ENCODE measurements at regions not wholly inside any gene's neighbourhood (a gene's known extent, or its start where the extent isn't known, plus 50 kb on each side); places are given as distances from the start of the nearest gene placed in this dataset.

DNA sequence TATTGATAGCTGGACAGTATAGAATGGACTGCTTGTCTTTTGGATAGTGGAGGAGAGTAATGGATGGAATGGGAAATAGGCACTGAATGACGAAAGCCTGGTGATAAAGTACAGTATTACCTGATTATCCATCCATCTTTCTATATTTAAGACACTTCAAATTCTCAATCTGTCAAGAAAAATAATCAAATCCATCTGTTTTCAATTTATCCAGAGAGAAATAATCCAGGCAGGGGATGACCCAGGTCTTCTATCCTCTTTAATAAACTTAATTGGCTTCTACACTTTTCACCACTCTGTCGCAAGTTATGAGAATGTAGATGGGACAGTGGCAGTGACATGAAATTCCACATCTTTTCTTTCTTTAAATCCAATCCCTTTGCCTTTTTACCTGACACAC, 420.3 kb upstream of the PDZRN3 start:
- no peaks in the 10 kb centered on the region for H3K4me1 ChIP-seq (ENCODE audit: control insufficient read depth, extremely low read depth, insufficient read depth, low read length)
- no peak overlapping the region for H2AFZ ChIP-seq (ENCODE audit: control insufficient read depth, low read length)
- H3K9me3 ChIP-seq (ENCODE audit: control insufficient read depth, low read depth, low read length): no peaks in the 10 kb centered on the region
- no peak for DNase-seq (ENCODE audit: low read depth, low spot score)
- no peak for FAIRE-seq
- H4K20me1 ChIP-seq (ENCODE audit: control insufficient read depth, extremely low read depth, insufficient read depth, low read length): no peaks in the 10 kb centered on the region
- no peak overlapping the region for H3K9ac ChIP-seq (ENCODE audit: control insufficient read depth, extremely low read depth, insufficient read depth, low read length)
- no peaks in the 10 kb centered on the region for H3K36me3 ChIP-seq (ENCODE audit: control insufficient read depth in 2 of 2, extremely low read depth in 1 of 2, insufficient read depth in 2 of 2, low read length in 2 of 2)
- no peaks in the 10 kb centered on the region for H3K79me2 ChIP-seq (ENCODE audit: control insufficient read depth, insufficient read depth, low read length)
- no peaks in the 10 kb centered on the region for H3K27me3 ChIP-seq (ENCODE audit: control insufficient read depth, extremely low read depth, insufficient read depth, low read length)
- no peaks in the 10 kb centered on the region for H3K9me1 ChIP-seq (ENCODE audit: control insufficient read depth, extremely low read depth, insufficient read depth, low read length)
- no peak overlapping the region for H3K4me2 ChIP-seq (ENCODE audit: control insufficient read depth, extremely low read depth, insufficient read depth, low read depth, low read length)
- H3K27ac ChIP-seq (ENCODE audit: control insufficient read depth, insufficient read depth, low read length): no peak overlapping the region
- dilution Hi-C loops (cut with MboI; ENCODE audit: extremely low pct_ligation_motif_present, low sequenced_read_pairs): no loop called here
- H3K4me3 ChIP-seq (ENCODE audit: control insufficient read depth in 2 of 3, extremely low read depth in 1 of 3, insufficient read depth in 2 of 3, low read depth in 1 of 3, low read length in 3 of 3): no peak overlapping the region
- TF ChIP-seq, protein P1, sequence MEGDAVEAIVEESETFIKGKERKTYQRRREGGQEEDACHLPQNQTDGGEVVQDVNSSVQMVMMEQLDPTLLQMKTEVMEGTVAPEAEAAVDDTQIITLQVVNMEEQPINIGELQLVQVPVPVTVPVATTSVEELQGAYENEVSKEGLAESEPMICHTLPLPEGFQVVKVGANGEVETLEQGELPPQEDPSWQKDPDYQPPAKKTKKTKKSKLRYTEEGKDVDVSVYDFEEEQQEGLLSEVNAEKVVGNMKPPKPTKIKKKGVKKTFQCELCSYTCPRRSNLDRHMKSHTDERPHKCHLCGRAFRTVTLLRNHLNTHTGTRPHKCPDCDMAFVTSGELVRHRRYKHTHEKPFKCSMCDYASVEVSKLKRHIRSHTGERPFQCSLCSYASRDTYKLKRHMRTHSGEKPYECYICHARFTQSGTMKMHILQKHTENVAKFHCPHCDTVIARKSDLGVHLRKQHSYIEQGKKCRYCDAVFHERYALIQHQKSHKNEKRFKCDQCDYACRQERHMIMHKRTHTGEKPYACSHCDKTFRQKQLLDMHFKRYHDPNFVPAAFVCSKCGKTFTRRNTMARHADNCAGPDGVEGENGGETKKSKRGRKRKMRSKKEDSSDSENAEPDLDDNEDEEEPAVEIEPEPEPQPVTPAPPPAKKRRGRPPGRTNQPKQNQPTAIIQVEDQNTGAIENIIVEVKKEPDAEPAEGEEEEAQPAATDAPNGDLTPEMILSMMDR (optimal IDR thresholded peaks at IDR 0.05 in 1 of 3, IDR thresholded peaks at IDR 0.05 in 1 of 3, conservative IDR thresholded peaks at IDR 0.05 in 1 of 3; ENCODE audit: extremely low read depth in 1 of 3, insufficient read depth in 2 of 3, low read length in 3 of 3): no peak
- no peak for TF ChIP-seq EZH2 (IDR thresholded peaks at IDR 0.05; ENCODE audit: low read length)

DNA sequence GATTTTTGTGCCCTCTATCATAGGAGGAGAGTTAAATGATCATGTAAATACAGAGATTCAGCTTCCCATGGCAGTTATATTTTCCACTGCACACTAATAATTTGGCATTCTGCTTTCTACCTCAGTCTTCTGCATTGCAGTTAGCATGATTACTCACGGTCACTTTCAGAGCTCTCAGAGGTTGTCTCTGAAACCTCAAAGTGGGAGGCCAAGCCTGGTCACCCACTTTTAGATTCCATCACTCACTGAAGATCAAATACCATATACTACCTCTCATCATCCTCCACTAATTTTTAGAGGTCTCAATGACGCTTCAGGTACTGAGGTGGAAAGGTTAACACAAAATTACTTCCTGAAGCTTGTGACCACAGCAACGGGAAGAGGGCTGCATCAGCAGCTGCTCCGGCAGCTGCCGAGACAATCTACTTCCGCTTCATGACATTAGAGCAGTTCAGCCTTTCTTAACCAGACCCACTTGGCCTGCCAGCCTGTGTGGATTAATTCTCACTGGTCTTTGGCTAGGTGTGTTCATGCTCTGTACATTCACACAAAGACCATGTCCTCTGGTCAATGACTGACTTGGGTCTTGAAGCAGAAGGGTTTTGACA, 416.4 kb upstream of the PDZRN3 start:
- H4K20me1 ChIP-seq (ENCODE audit: control insufficient read depth, extremely low read depth, insufficient read depth, low read length): no peaks in the 10 kb centered on the region
- no peaks in the 10 kb centered on the region for H3K79me2 ChIP-seq (ENCODE audit: control insufficient read depth, insufficient read depth, low read length)
- H3K27me3 ChIP-seq (ENCODE audit: control insufficient read depth, extremely low read depth, insufficient read depth, low read length): no peaks in the 10 kb centered on the region
- H3K9me1 ChIP-seq (ENCODE audit: control insufficient read depth, extremely low read depth, insufficient read depth, low read length): no peaks in the 10 kb centered on the region
- FAIRE-seq (no peak), DNase-seq (ENCODE audit: low read depth, low spot score) (no peak)
- H3K4me3 ChIP-seq (ENCODE audit: control insufficient read depth in 2 of 3, extremely low read depth in 1 of 3, insufficient read depth in 2 of 3, low read depth in 1 of 3, low read length in 3 of 3): no peak overlapping the region
- TF ChIP-seq, protein P1 (optimal IDR thresholded peaks at IDR 0.05 in 1 of 3, IDR thresholded peaks at IDR 0.05 in 1 of 3, conservative IDR thresholded peaks at IDR 0.05 in 1 of 3; ENCODE audit: extremely low read depth in 1 of 3, insufficient read depth in 2 of 3, low read length in 3 of 3): no peak
- no peak for TF ChIP-seq EZH2 (IDR thresholded peaks at IDR 0.05; ENCODE audit: low read length)
- dilution Hi-C loops (cut with MboI; ENCODE audit: extremely low pct_ligation_motif_present, low sequenced_read_pairs): no loop called here
- H2AFZ ChIP-seq (ENCODE audit: control insufficient read depth, low read length): no peak overlapping the region
- no peak overlapping the region for H3K4me2 ChIP-seq (ENCODE audit: control insufficient read depth, extremely low read depth, insufficient read depth, low read depth, low read length)
- no peak overlapping the region for H3K9ac ChIP-seq (ENCODE audit: control insufficient read depth, extremely low read depth, insufficient read depth, low read length)
- no peak overlapping the region for H3K27ac ChIP-seq (ENCODE audit: control insufficient read depth, insufficient read depth, low read length)
- no peaks in the 10 kb centered on the region for H3K9me3 ChIP-seq (ENCODE audit: control insufficient read depth, low read depth, low read length)
- no peaks in the 10 kb centered on the region for H3K4me1 ChIP-seq (ENCODE audit: control insufficient read depth, extremely low read depth, insufficient read depth, low read length)
- no peaks in the 10 kb centered on the region for H3K36me3 ChIP-seq (ENCODE audit: control insufficient read depth in 2 of 2, extremely low read depth in 1 of 2, insufficient read depth in 2 of 2, low read length in 2 of 2)
